ENCODE measurements at regions not wholly inside any gene's neighbourhood (a gene's known extent, or its start where the extent isn't known, plus 50 kb on each side); places are given as distances from the start of the nearest gene placed in this dataset.

DNA sequence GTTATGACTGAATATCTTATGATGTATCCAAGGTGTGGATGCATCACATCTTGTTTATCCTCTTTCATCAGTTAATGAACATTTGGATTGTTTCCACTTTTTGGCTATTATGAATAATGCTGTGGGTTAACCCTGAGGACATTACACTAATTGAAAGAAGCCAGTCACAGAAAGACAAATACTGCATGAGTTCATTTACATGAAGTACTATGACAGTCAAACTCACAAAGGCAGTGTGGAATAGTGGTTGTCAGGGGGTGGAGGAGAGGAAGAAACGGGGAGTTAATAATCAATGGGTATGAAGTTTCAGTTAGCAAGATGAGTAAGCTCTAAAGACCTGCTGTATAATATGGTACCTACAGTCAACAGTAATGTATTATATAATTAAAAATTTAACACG is 409.4 kb upstream of the CTNND2 start:
- TF ChIP-seq CTCF (IDR thresholded peaks at IDR 0.05; ENCODE audit: low read depth, low read length) (no peak), POLR2A (IDR thresholded peaks at IDR 0.05; ENCODE audit: extremely low read depth, insufficient read length) (no peak), MYC (IDR thresholded peaks at IDR 0.05; ENCODE audit: low read depth, low read length) (no peak)
